PFSK-1 (cell line): ENCODE measurements at regions not wholly inside any gene's neighbourhood (a gene's known extent, or its start where the extent isn't known, plus 50 kb on each side); places are given as distances from the start of the nearest gene placed in this dataset.

Experiments used
- FOXP2 ChIP-seq: optimal IDR thresholded peaks from 2 replicates; pipeline ENCODE3; 2011; ENCODE audit warnings: borderline replicate concordance, control low read depth, inconsistent platforms; ENCODE audit not compliant: insufficient read depth; ENCODE audit errors: extremely low read length, extremely low read depth
- POLR2AphosphoS5 ChIP-seq: IDR thresholded peaks from 2 replicates; pipeline ENCODE4 v1.6.1; 2012; ENCODE audit warnings: low read depth, mild to moderate bottlenecking, control low read depth, low read length, moderate library complexity
- REST ChIP-seq, 2 experiments: IDR thresholded peaks; 2 replicates each; pipeline versions ENCODE4 v1.6.1 to v1.8.0; 2011 to 2012; ENCODE audit warnings: low read depth in 2 of 2, low read length in 2 of 2, control low read depth in 1 of 2, inconsistent platforms in 1 of 2, mild to moderate bottlenecking in 1 of 2, moderate library complexity in 1 of 2; ENCODE audit not compliant: insufficient read depth in 1 of 2
- SIN3A ChIP-seq: IDR thresholded peaks from 2 replicates; pipeline ENCODE4 v1.6.1; 2012; ENCODE audit warnings: mild to moderate bottlenecking, low read length, moderate library complexity, borderline replicate concordance; ENCODE audit not compliant: insufficient read depth
- TAF1 ChIP-seq: IDR thresholded peaks from 2 replicates; pipeline ENCODE4 v1.6.1; 2012; ENCODE audit warnings: low read length, control low read depth, borderline replicate concordance; ENCODE audit not compliant: insufficient read depth

DNA sequence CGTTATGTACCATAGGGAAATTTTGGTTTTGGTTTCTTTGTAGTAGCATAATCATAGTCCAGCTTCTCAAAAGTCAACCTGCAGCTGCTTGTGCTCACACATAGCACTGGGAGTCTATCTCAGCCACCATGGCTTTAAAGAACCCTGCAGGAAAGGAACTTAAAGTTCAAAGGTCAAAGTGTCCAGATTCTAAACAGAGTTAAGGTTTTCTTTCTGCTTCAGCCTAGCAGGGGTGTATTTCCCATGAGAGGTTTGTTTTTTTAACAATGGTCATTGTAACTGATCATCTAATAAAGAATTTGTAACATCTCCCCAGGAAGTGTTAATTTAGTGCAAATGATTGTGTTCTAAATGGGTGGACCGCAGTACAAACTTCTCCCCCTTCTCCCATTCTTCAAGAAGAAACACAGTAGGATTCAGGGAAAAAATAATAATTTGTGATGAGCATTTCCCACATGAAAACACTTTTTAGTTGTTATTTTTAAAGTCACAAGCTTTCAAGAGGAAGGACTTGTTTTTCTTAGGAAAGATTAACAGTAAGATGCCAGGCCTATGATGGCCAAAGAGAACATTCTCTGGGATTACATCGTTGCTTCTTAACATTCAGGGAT is 168.0 kb downstream of the EFNB2 start:
- TF ChIP-seq REST (IDR thresholded peaks at IDR 0.05; ENCODE audit: insufficient read depth in 1 of 2, low read depth in 2 of 2, low read length in 2 of 2), result no peak
- no peak for TF ChIP-seq POLR2AphosphoS5
- no peak for TF ChIP-seq TAF1
- TF ChIP-seq SIN3A, result no peak
- no peak for TF ChIP-seq FOXP2
